BLaER1 (cell line): ENCODE measurements at regions not wholly inside any gene's neighbourhood (a gene's known extent, or its start where the extent isn't known, plus 50 kb on each side); places are given as distances from the start of the nearest gene placed in this dataset.

ENCODE experiments used
- H3K27ac ChIP-seq: shearing (Covaris generic); formaldehyde crosslinking; 2 replicates; pipeline ENCODE4 v1.8.1; 2022
- H3K27me3 ChIP-seq: shearing (Covaris generic); formaldehyde crosslinking; 2 replicates; pipeline ENCODE4 v1.8.1; 2022
- H3K36me3 ChIP-seq: shearing (Covaris generic); formaldehyde crosslinking; 2 replicates; pipeline ENCODE4 v1.8.1; 2022
- H3K4me1 ChIP-seq: shearing (Covaris generic); formaldehyde crosslinking; 2 replicates; pipeline ENCODE4 v1.8.1; 2022
- H3K4me2 ChIP-seq: shearing (Covaris generic); formaldehyde crosslinking; 2 replicates; pipeline ENCODE4 v1.8.1; 2022
- H3K4me3 ChIP-seq: shearing (Covaris generic); formaldehyde crosslinking; 2 replicates; pipeline ENCODE4 v1.8.1; 2022
- H3K9ac ChIP-seq: shearing (Covaris generic); formaldehyde crosslinking; 2 replicates; pipeline ENCODE4 v1.8.1; 2022
- H3K9me3 ChIP-seq: shearing (Covaris generic); formaldehyde crosslinking; 2 replicates; pipeline ENCODE4 v1.8.1; 2022
- H4K20me1 ChIP-seq: shearing (Covaris generic); formaldehyde crosslinking; 2 replicates; pipeline ENCODE4 v1.8.1; 2022
- Cebpa-rat ChIP-seq: shearing (Covaris generic); IDR thresholded peaks from 2 replicates; pipeline ENCODE4 v1.8.1; 2022

- Histone ChIP-seq H3K9me3 (no peaks in the 10 kb centered on the region), H3K4me1 (no peaks in the 10 kb centered on the region), H3K9ac (no peak overlapping the region), H3K27ac (no peak overlapping the region), H3K4me3 (no peak overlapping the region), H3K4me2 (no peak overlapping the region), H3K27me3 (no peaks in the 10 kb centered on the region), H3K36me3 (no peaks in the 10 kb centered on the region), H4K20me1 (no peaks in the 10 kb centered on the region)
- no peak for TF ChIP-seq Cebpa-rat
These were observed 325.1 kb downstream of the RNF144A start for GRCh38 chr2:7242189-7242867.

- Histone ChIP-seq H3K4me1 (no peaks in the 10 kb centered on the region), H3K4me2 (no peak overlapping the region), H3K4me3 (no peak overlapping the region), H3K36me3 (no peaks in the 10 kb centered on the region), H3K27ac (no peak overlapping the region), H3K9ac (no peak overlapping the region), H4K20me1 (no peaks in the 10 kb centered on the region), H3K27me3 (no peaks in the 10 kb centered on the region), H3K9me3 (no peaks in the 10 kb centered on the region)
- TF ChIP-seq Cebpa-rat, result no peak
These were observed 326.1 kb downstream of the RNF144A start for GRCh38 chr2:7243276-7243675.

GRCh38 chr2:7256377-7256776 lies 339.2 kb downstream of the RNF144A start:
- TF ChIP-seq Cebpa-rat, result no peak
- Histone ChIP-seq H3K27ac (no peak overlapping the region), H3K4me2 (no peak overlapping the region)

DNA sequence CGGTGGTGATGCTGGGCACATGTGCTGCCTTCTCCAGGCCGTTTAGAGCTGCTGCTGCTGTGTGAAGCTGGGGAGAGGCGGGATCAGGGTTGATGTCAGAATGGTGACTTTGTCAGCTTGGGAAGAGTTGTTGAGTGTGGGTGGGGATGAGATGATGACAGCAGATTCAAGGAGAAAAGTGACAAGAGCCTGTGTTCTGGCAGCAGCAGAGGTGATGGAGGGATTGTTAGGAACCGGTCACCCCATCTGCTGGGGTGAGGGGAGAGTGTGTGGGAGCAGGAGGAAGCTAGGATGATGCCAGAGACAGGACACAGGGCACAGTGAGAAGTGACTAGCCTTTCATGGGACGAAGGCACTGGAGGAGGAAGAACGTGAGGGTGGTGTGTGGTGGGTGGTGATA lies 345.5 kb downstream of the RNF144A start:
- H3K4me1 ChIP-seq, result 0 out of 2 replicates have a peak, but pooled peaks cover 5% of the 10 kb centered on the region
- no peak overlapping the region for H3K27ac ChIP-seq
- no peaks in the 10 kb centered on the region for H3K36me3 ChIP-seq
- no peaks in the 10 kb centered on the region for H4K20me1 ChIP-seq
- no peak overlapping the region for H3K4me2 ChIP-seq
- H3K9me3 ChIP-seq, result no peaks in the 10 kb centered on the region
- no peaks in the 10 kb centered on the region for H3K27me3 ChIP-seq
- no peak for TF ChIP-seq Cebpa-rat
- no peak overlapping the region for H3K4me3 ChIP-seq
- H3K9ac ChIP-seq, result no peak overlapping the region

More at GRCh38 chr2:7256377-7256776, 339.2 kb downstream of the RNF144A start:
- no peak overlapping the region for H3K9ac ChIP-seq
- H3K36me3 ChIP-seq, result no peaks in the 10 kb centered on the region
- H4K20me1 ChIP-seq, result no peaks in the 10 kb centered on the region
- H3K9me3 ChIP-seq, result no peaks in the 10 kb centered on the region
- H3K4me3 ChIP-seq, result no peak overlapping the region
- H3K4me1 ChIP-seq, result no peaks in the 10 kb centered on the region
- no peaks in the 10 kb centered on the region for H3K27me3 ChIP-seq

GRCh38 chr2:7264791-7265190 lies 347.6 kb downstream of the RNF144A start:
- no peak for TF ChIP-seq Cebpa-rat

DNA sequence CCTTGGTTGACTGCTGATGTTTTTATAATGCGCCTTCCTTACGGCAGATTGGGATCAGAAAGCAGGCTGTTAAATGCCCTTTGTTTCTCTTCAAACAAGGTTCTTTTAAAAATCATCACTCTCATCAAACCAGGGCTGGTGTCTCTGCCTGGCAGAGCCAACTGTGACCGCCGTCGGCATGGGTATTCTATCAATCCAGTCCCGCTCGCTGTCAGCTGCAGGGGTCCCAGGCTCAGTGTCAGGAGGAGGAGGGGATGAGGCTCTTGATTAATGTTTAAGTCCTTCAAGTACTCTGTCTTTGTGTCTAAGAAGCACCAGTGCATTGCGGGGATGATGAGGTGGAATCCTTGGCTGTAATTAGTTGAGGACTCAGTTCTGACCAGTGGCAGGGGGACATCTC lies 348.1 kb downstream of the RNF144A start:
- Histone ChIP-seq H3K9me3 (no peaks in the 10 kb centered on the region), H3K36me3 (no peaks in the 10 kb centered on the region), H4K20me1 (no peaks in the 10 kb centered on the region), H3K27ac (no peak overlapping the region), H3K9ac (no peak overlapping the region), H3K27me3 (no peaks in the 10 kb centered on the region), H3K4me1 (0 out of 2 replicates have a peak, but pooled peaks cover 5% of the 10 kb centered on the region), H3K4me3 (no peak overlapping the region), H3K4me2 (no peak overlapping the region)
- no peak for TF ChIP-seq Cebpa-rat

More at GRCh38 chr2:7264791-7265190, 347.6 kb downstream of the RNF144A start:
- no peak overlapping the region for H3K9ac ChIP-seq
- H3K4me2 ChIP-seq, result no peak overlapping the region
- no peak overlapping the region for H3K27ac ChIP-seq
- H3K9me3 ChIP-seq, result no peaks in the 10 kb centered on the region
- H3K27me3 ChIP-seq, result no peaks in the 10 kb centered on the region
- no peak overlapping the region for H3K4me3 ChIP-seq
- no peaks in the 10 kb centered on the region for H4K20me1 ChIP-seq
- H3K4me1 ChIP-seq, result 0 out of 2 replicates have a peak, but pooled peaks cover 5% of the 10 kb centered on the region
- no peaks in the 10 kb centered on the region for H3K36me3 ChIP-seq

- no peak overlapping the region for H3K27ac ChIP-seq
- H3K4me1 ChIP-seq, result no peaks in the 10 kb centered on the region
- no peak overlapping the region for H3K9ac ChIP-seq
- no peaks in the 10 kb centered on the region for H3K27me3 ChIP-seq
- no peak overlapping the region for H3K4me2 ChIP-seq
- no peaks in the 10 kb centered on the region for H3K9me3 ChIP-seq
- no peak for TF ChIP-seq Cebpa-rat
- H3K36me3 ChIP-seq, result no peaks in the 10 kb centered on the region
- H3K4me3 ChIP-seq, result no peak overlapping the region
- no peaks in the 10 kb centered on the region for H4K20me1 ChIP-seq
These were observed 352.0 kb downstream of the RNF144A start for GRCh38 chr2:7269106-7269643.

GRCh38 chr2:7270011-7270431 lies 352.8 kb downstream of the RNF144A start:
- no peaks in the 10 kb centered on the region for H4K20me1 ChIP-seq
- H3K4me1 ChIP-seq, result no peaks in the 10 kb centered on the region
- H3K9me3 ChIP-seq, result no peaks in the 10 kb centered on the region
- H3K4me3 ChIP-seq, result no peak overlapping the region
- TF ChIP-seq Cebpa-rat, result no peak
- H3K9ac ChIP-seq, result no peak overlapping the region
- H3K36me3 ChIP-seq, result no peaks in the 10 kb centered on the region
- H3K27ac ChIP-seq, result no peak overlapping the region
- no peaks in the 10 kb centered on the region for H3K27me3 ChIP-seq
- no peak overlapping the region for H3K4me2 ChIP-seq

- Histone ChIP-seq H3K27ac (no peak overlapping the region), H3K36me3 (no peaks in the 10 kb centered on the region), H3K27me3 (no peaks in the 10 kb centered on the region), H4K20me1 (no peaks in the 10 kb centered on the region), H3K4me3 (no peak overlapping the region), H3K9ac (no peak overlapping the region), H3K9me3 (no peaks in the 10 kb centered on the region), H3K4me2 (no peak overlapping the region), H3K4me1 (no peaks in the 10 kb centered on the region)
- TF ChIP-seq Cebpa-rat, result no peak
These were observed 355.0 kb downstream of the RNF144A start for GRCh38 chr2:7272210-7272609.

DNA sequence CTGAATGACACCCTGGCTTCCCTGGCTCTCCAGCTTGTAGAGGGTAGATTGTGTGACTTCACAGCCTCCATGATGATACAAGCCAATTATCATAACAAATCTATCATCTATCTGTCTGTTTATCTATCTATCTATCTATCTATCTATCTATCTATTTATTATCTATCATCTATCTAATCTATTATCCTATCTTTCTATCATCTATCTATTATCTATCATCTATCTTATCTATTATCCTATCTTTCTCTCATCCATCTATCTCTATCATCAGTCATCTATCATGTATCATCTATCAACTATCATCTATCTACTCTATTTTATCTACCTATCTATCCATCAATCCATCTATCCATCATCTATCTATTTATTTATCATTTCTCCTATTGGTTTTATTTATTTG lies 361.8 kb downstream of the RNF144A start:
- no peak overlapping the region for H3K9ac ChIP-seq
- H3K4me3 ChIP-seq, result no peak overlapping the region
- no peak overlapping the region for H3K27ac ChIP-seq
- H3K36me3 ChIP-seq, result no peaks in the 10 kb centered on the region
- no peaks in the 10 kb centered on the region for H3K9me3 ChIP-seq
- H3K4me1 ChIP-seq, result no peaks in the 10 kb centered on the region
- no peaks in the 10 kb centered on the region for H4K20me1 ChIP-seq
- TF ChIP-seq Cebpa-rat, result no peak
- no peaks in the 10 kb centered on the region for H3K27me3 ChIP-seq
- no peak overlapping the region for H3K4me2 ChIP-seq
